ENCODE measurements at regions not wholly inside any gene's neighbourhood (a gene's known extent, or its start where the extent isn't known, plus 50 kb on each side); places are given as distances from the start of the nearest gene placed in this dataset.

DNA sequence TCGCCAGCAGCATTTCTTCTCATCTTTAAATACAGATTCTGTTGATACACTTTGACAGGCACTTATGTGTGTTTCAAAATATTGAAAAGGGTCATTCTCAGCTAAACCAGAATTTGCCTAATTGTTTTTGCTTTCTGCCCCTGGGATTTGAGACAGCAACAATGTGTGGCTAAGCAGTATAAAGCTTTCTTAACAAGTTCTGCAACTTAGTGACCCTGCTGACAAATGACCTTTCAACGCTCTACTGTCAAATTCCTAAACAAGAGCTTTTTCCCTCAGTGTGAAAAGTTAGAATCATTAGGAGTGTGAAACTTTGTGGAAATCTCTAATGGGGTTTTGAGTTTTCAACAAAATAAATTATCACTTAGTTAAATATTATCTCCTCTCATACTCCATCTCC lies 414.6 kb downstream of the RFPL4B start:
- TF ChIP-seq, protein P1, sequence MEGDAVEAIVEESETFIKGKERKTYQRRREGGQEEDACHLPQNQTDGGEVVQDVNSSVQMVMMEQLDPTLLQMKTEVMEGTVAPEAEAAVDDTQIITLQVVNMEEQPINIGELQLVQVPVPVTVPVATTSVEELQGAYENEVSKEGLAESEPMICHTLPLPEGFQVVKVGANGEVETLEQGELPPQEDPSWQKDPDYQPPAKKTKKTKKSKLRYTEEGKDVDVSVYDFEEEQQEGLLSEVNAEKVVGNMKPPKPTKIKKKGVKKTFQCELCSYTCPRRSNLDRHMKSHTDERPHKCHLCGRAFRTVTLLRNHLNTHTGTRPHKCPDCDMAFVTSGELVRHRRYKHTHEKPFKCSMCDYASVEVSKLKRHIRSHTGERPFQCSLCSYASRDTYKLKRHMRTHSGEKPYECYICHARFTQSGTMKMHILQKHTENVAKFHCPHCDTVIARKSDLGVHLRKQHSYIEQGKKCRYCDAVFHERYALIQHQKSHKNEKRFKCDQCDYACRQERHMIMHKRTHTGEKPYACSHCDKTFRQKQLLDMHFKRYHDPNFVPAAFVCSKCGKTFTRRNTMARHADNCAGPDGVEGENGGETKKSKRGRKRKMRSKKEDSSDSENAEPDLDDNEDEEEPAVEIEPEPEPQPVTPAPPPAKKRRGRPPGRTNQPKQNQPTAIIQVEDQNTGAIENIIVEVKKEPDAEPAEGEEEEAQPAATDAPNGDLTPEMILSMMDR (IDR thresholded peaks at IDR 0.05; ENCODE audit: low read length), result no peak
- TF ChIP-seq EZH2phosphoT487 (IDR thresholded peaks at IDR 0.05; ENCODE audit: low read length) (no peak), EZH2 (optimal IDR thresholded peaks at IDR 0.05; ENCODE audit: low read depth, low read length) (no peak)

Measured in MM.1S (cell line).